WERI-Rb-1 (cell line): ENCODE measurements at regions not wholly inside any gene's neighbourhood (a gene's known extent, or its start where the extent isn't known, plus 50 kb on each side); places are given as distances from the start of the nearest gene placed in this dataset.

ENCODE experiments used
- DNase-seq: peaks from one replicate; pipeline ENCODE4 v3.0.0-alpha.2; 2020
- H3K27ac ChIP-seq: fragments of 250-450 bp; sonication (Bioruptor Pico); 2 replicates; pipeline ENCODE4 v1.5.1; 2020; ENCODE audit warnings: mild to moderate bottlenecking, moderate library complexity
- H3K27me3 ChIP-seq: fragments of 250-450 bp; sonication (Bioruptor Pico); 2 replicates; pipeline ENCODE4 v1.5.1; 2021; ENCODE audit warnings: mild to moderate bottlenecking, low read depth, moderate library complexity; ENCODE audit not compliant: insufficient read depth, severe bottlenecking
- H3K36me3 ChIP-seq: fragments of 250-450 bp; sonication (Bioruptor Pico); 2 replicates; pipeline ENCODE4 v1.5.1; 2020; ENCODE audit warnings: mild to moderate bottlenecking, moderate library complexity
- H3K4me3 ChIP-seq: 2 replicates; pipeline ENCODE4 v1.5.1; 2011; ENCODE audit warnings: low read depth, mild to moderate bottlenecking, control low read depth, low read length
- H3K9me3 ChIP-seq: fragments of 250-450 bp; sonication (Bioruptor Pico); 2 replicates; pipeline ENCODE4 v1.5.1; 2021; ENCODE audit warnings: mild to moderate bottlenecking, moderate library complexity; ENCODE audit not compliant: severe bottlenecking
- CTCF ChIP-seq: IDR thresholded peaks from 2 replicates; pipeline ENCODE4 v1.5.1; 2011; ENCODE audit warnings: low read depth, mild to moderate bottlenecking, control low read depth, inconsistent platforms, low read length

GRCh38 chr11:13183094-13183825 lies 94.3 kb upstream of the BMAL1 start:
- no peak for DNase-seq
- no peaks in the 10 kb centered on the region for H3K27me3 ChIP-seq
- no peak overlapping the region for H3K27ac ChIP-seq
- peaks cover 4% of the 10 kb centered on the region for H3K9me3 ChIP-seq
- no peaks in the 10 kb centered on the region for H3K36me3 ChIP-seq
- no peak overlapping the region for H3K4me3 ChIP-seq
- TF ChIP-seq CTCF: 0 out of 2 replicates have a peak, but pooled peaks have one; percentile 23

- TF ChIP-seq CTCF: no peak
- no peaks in the 10 kb centered on the region for H3K27me3 ChIP-seq
- no peak overlapping the region for H3K4me3 ChIP-seq
- peaks cover 4% of the 10 kb centered on the region for H3K9me3 ChIP-seq
- DNase-seq: no peak
- no peak overlapping the region for H3K27ac ChIP-seq
- H3K36me3 ChIP-seq: no peaks in the 10 kb centered on the region
Observed at GRCh38 chr11:13183826-13184196, 93.8 kb upstream of the BMAL1 start.

DNA sequence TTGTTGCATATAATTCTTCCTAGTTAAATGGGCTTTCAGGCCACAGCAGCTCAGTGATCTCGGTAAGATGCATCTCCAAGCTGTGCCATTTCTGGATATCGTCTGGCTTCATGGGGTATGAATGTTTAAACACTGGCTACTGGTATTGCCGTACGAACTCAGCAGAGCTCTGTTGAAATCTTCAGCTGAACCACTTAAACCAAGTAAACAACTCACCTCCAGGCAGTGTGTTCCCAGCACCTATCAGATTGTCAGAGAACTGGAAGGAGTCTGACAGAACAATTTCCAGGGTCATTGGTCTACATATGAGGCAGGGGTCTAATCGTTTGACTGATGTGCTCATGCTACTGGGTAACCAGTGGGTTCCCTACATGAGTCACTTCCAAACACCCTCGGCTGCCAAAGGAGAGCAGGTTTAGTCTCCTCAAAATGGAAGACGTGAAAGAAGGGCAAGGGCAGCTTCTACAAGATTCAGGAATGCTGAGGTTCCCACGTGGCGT lies 93.2 kb upstream of the BMAL1 start:
- H3K27ac ChIP-seq: no peak overlapping the region
- no peaks in the 10 kb centered on the region for H3K27me3 ChIP-seq

DNA sequence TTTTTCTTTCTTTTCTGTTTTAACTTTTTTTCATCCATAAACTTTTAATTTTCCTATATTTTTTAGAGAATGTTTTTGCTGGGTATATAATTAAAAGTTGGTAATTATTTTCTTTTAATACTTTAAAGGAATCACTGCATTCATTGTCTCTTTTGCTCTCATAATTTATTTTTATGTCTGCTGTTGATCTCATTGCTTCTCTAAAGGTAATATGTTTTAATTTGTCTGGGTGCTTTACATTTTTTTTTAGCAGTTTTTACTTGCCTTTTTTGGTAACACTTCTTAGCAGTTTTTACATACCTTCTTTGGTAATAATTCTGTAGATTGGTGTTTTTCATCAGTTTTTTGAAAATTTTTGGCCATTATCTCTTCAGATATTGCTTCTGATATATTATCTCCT lies 89.4 kb upstream of the BMAL1 start:
- DNase-seq: no peak
- no peaks in the 10 kb centered on the region for H3K36me3 ChIP-seq
- peaks cover 4% of the 10 kb centered on the region for H3K9me3 ChIP-seq
- no peak overlapping the region for H3K27ac ChIP-seq
- no peak for TF ChIP-seq CTCF
- H3K27me3 ChIP-seq: no peaks in the 10 kb centered on the region
- no peak overlapping the region for H3K4me3 ChIP-seq

More for the DNA sequence above, 93.2 kb upstream of the BMAL1 start:
- no peak for TF ChIP-seq CTCF
- no peak for DNase-seq
- Histone ChIP-seq H3K9me3 (peaks cover 4% of the 10 kb centered on the region), H3K36me3 (no peaks in the 10 kb centered on the region), H3K4me3 (no peak overlapping the region)

- DNase-seq: no peak
- no peak for TF ChIP-seq CTCF
- H3K4me3 ChIP-seq: no peak overlapping the region
- no peak overlapping the region for H3K27ac ChIP-seq
- H3K9me3 ChIP-seq: peaks cover 4% of the 10 kb centered on the region
- H3K36me3 ChIP-seq: no peaks in the 10 kb centered on the region
- peaks cover 6% of the 10 kb centered on the region for H3K27me3 ChIP-seq
Observed at GRCh38 chr11:13189561-13190426, 87.8 kb upstream of the BMAL1 start.
